ENCODE measurements at regions not wholly inside any gene's neighbourhood (a gene's known extent, or its start where the extent isn't known, plus 50 kb on each side); places are given as distances from the start of the nearest gene placed in this dataset.

GRCh38 chr13:89571676-89572075 lies 1775.8 kb upstream of the MIR17HG start:
- no peak for TF ChIP-seq CTCF (IDR thresholded peaks at IDR 0.05; ENCODE audit: borderline replicate concordance)
- intact Hi-C loops (cut with micrococcal nuclease), result no loop called here
- peaks cover 10% of the 10 kb centered on the region for H3K9me3 ChIP-seq (replicated peaks)
- DNase-seq, result no peak
- no peaks in the 10 kb centered on the region for H3K36me3 ChIP-seq
- no peaks in the 10 kb centered on the region for H3K4me1 ChIP-seq
- H3K27ac ChIP-seq (replicated peaks), result no peak overlapping the region
- no peak overlapping the region for H3K4me3 ChIP-seq
- no peaks in the 10 kb centered on the region for H3K27me3 ChIP-seq (ENCODE audit: low read depth)

DNA sequence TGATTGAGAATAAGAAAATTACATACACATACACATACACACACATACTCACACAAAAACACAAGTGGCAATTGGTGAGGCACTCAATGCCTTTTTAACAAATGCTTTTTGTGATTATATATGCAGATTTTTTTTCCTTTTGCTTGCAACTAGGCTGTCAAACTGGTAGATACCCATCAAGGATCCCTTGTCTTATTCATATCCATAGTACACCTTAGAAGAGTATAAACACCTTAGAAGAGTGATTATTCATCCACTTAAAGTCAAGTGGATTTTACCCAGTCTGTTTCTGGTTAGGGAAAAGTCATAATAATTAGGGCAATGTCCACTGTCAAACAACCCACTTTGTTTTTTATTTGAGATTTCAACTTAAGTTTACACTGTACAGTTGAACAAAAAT lies 1773.4 kb upstream of the MIR17HG start:
- intact Hi-C loops (cut with micrococcal nuclease), result no loop called here
- no peak for DNase-seq

GRCh38 chr13:89577301-89577700 lies 1770.2 kb upstream of the MIR17HG start:
- intact Hi-C loops (cut with micrococcal nuclease), result no loop called here
- no peaks in the 10 kb centered on the region for H3K9me3 ChIP-seq (replicated peaks)
- no peaks in the 10 kb centered on the region for H3K27me3 ChIP-seq (ENCODE audit: low read depth)
- no peak overlapping the region for H3K4me3 ChIP-seq
- no peak for DNase-seq
- no peaks in the 10 kb centered on the region for H3K4me1 ChIP-seq
- H3K36me3 ChIP-seq, result no peaks in the 10 kb centered on the region
- no peak overlapping the region for H3K27ac ChIP-seq (replicated peaks)
- TF ChIP-seq CTCF (IDR thresholded peaks at IDR 0.05; ENCODE audit: borderline replicate concordance), result no peak

More for the DNA sequence above, 1773.4 kb upstream of the MIR17HG start:
- TF ChIP-seq CTCF (IDR thresholded peaks at IDR 0.05; ENCODE audit: borderline replicate concordance), result no peak
- no peaks in the 10 kb centered on the region for H3K27me3 ChIP-seq (ENCODE audit: low read depth)
- no peak overlapping the region for H3K4me3 ChIP-seq
- H3K9me3 ChIP-seq (replicated peaks), result peaks cover 10% of the 10 kb centered on the region
- H3K36me3 ChIP-seq, result no peaks in the 10 kb centered on the region
- H3K4me1 ChIP-seq, result no peaks in the 10 kb centered on the region
- no peak overlapping the region for H3K27ac ChIP-seq (replicated peaks)

- Histone ChIP-seq H3K4me3 (no peak overlapping the region), H3K9me3 (replicated peaks) (no peaks in the 10 kb centered on the region), H3K27ac (replicated peaks) (no peak overlapping the region), H3K4me1 (no peaks in the 10 kb centered on the region), H3K27me3 (ENCODE audit: low read depth) (no peaks in the 10 kb centered on the region), H3K36me3 (no peaks in the 10 kb centered on the region)
- intact Hi-C loops (cut with micrococcal nuclease), result no loop called here
- no peak for DNase-seq
- TF ChIP-seq CTCF (IDR thresholded peaks at IDR 0.05; ENCODE audit: borderline replicate concordance), result no peak
These were observed 1763.3 kb upstream of the MIR17HG start for GRCh38 chr13:89584058-89584620.

DNA sequence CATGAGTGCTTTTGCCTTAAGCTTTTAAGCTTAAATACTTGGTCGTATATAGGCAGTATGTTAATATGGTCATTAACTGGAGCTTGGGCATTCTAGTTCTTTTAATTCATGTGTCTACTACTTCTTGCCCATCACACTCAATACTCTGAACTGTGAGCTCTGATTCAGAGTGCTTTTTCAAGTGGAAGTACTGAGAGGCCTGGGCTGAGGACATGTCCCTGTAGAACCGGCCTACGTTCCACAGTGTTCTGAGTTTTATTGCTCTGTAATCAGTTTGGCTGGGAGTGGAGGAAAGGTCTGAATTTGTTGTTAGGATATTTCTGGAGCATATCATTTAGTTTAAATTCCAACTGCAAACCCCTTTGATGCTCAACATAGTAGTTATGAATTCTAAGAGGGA lies 1744.8 kb upstream of the MIR17HG start:
- H3K27me3 ChIP-seq (ENCODE audit: low read depth), result no peaks in the 10 kb centered on the region
- no peak for TF ChIP-seq CTCF (IDR thresholded peaks at IDR 0.05; ENCODE audit: borderline replicate concordance)
- no peak overlapping the region for H3K4me3 ChIP-seq

More for the DNA sequence above, 1744.8 kb upstream of the MIR17HG start:
- H3K9me3 ChIP-seq (replicated peaks), result peaks cover 11% of the 10 kb centered on the region
- no peak for DNase-seq
- no peaks in the 10 kb centered on the region for H3K4me1 ChIP-seq
- no peaks in the 10 kb centered on the region for H3K36me3 ChIP-seq
- H3K27ac ChIP-seq (replicated peaks), result no peak overlapping the region
- intact Hi-C loops (cut with micrococcal nuclease), result no loop called here

Data from left ventricle myocardium inferior (tissue), 1 donor.